AG10803 (cell line): ENCODE measurements at regions not wholly inside any gene's neighbourhood (a gene's known extent, or its start where the extent isn't known, plus 50 kb on each side); places are given as distances from the start of the nearest gene placed in this dataset.
"Not testable (repeated sequence)": the region's sequence is repeated elsewhere in the genome, so short reads cannot be mapped to it uniquely, and the experiment has no call there.

ENCODE experiments used
- DNase-seq: peaks from one replicate; pipeline ENCODE4 v3.0.0; 2010; ENCODE audit warnings: low read depth
- H3K4me3 ChIP-seq: 2 replicates; pipeline ENCODE4 v1.5.1; 2011; ENCODE audit warnings: mild to moderate bottlenecking, low read length, control low read depth
- TF ChIP-seq, protein P1 (sequence below): conservative IDR thresholded peaks from 2 replicates; pipeline ENCODE4 v1.5.1; 2011; ENCODE audit warnings: mild to moderate bottlenecking, low read length, control low read depth, inconsistent platforms

GRCh38 chr10:100625816-100626215 is 90.1 kb downstream of the HIF1AN start:
- no peak overlapping the region for H3K4me3 ChIP-seq
- DNase-seq, result no peak

DNA sequence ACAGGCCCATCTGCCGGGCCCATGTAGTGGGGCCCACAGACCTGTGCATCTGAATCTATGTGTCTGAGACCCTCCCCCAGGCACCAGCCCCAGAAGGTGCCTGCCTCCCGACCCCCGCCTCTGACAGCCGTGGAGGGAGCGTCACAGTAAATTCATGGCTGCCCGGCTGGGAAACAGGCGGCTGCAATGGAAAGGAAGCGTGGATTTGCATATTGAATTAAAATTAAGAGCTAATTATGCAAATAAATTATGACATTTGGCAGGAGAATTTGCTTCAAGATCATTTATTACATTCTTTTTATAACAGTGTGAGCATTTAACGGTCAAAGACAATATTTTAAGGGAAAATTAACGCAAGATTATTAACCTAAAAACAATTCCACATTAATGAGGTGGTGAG is 92.3 kb downstream of the HIF1AN start:
- H3K4me3 ChIP-seq, result no peak overlapping the region
- DNase-seq, result no peak
- TF ChIP-seq, protein P1, sequence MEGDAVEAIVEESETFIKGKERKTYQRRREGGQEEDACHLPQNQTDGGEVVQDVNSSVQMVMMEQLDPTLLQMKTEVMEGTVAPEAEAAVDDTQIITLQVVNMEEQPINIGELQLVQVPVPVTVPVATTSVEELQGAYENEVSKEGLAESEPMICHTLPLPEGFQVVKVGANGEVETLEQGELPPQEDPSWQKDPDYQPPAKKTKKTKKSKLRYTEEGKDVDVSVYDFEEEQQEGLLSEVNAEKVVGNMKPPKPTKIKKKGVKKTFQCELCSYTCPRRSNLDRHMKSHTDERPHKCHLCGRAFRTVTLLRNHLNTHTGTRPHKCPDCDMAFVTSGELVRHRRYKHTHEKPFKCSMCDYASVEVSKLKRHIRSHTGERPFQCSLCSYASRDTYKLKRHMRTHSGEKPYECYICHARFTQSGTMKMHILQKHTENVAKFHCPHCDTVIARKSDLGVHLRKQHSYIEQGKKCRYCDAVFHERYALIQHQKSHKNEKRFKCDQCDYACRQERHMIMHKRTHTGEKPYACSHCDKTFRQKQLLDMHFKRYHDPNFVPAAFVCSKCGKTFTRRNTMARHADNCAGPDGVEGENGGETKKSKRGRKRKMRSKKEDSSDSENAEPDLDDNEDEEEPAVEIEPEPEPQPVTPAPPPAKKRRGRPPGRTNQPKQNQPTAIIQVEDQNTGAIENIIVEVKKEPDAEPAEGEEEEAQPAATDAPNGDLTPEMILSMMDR, result no peak

More at GRCh38 chr10:100625816-100626215, 90.1 kb downstream of the HIF1AN start:
- TF ChIP-seq, protein P1, result no peak

DNA sequence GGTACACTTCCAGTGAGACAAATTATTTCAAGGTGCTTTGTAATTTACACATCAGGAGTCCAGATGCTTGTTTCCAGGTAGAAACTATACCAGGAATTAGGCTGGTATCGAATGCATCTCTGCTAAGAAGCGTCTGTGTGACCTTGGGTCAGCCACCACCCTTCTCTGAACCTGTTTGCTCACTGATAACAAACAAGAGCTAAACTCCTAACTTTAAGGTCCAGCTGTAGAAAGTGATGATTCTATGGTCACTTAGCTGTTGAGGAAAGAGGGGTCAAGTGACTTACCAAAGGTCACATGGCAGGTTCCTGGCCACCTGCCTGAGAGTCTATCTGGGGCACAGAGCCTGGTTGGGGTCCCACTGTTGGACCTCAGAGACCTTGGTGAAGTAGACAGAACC is 95.4 kb downstream of the HIF1AN start:
- no peak overlapping the region for H3K4me3 ChIP-seq
- DNase-seq, result no peak
- TF ChIP-seq, protein P1, result no peak

DNA sequence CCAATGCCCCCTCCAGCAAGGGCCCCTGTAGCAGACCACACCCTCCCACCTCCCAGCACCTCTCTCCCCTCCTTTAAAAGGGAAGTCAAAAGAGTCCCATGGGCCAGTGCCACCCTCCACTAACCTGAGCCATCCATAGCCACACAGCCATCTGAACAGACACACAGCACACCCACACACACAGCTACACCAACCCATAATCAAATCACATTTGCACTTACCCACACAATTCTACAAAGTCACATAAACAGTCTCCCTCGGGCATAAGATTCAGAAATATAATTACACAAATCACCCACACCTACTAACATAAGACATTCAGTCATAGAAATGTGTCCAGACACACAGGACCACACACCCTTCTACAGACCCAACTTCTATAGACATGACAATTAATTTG is 96.3 kb downstream of the HIF1AN start:
- no peak for DNase-seq
- TF ChIP-seq, protein P1, result no peak
- no peak overlapping the region for H3K4me3 ChIP-seq

DNA sequence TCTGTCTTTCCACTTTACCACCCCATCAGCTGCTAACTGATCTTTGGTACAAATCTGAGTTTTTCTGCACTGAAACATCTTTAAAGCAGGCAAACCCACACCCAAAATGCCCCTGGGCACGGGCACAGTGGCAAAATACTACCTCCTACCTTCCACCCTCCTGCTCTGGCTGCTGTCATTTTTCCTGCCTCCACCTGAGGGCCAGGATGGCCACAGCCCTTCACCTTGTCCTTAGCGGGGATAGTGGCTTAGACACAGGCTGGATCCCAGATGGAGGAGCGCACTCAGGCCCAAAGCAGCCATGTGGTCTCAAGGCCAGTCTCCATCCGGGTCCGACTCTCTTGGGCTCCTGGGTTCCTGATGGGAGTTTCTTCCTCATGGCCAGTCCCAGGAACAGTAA is 98.3 kb downstream of the HIF1AN start:
- no peak overlapping the region for H3K4me3 ChIP-seq
- DNase-seq, result no peak
- TF ChIP-seq, protein P1, result no peak

DNA sequence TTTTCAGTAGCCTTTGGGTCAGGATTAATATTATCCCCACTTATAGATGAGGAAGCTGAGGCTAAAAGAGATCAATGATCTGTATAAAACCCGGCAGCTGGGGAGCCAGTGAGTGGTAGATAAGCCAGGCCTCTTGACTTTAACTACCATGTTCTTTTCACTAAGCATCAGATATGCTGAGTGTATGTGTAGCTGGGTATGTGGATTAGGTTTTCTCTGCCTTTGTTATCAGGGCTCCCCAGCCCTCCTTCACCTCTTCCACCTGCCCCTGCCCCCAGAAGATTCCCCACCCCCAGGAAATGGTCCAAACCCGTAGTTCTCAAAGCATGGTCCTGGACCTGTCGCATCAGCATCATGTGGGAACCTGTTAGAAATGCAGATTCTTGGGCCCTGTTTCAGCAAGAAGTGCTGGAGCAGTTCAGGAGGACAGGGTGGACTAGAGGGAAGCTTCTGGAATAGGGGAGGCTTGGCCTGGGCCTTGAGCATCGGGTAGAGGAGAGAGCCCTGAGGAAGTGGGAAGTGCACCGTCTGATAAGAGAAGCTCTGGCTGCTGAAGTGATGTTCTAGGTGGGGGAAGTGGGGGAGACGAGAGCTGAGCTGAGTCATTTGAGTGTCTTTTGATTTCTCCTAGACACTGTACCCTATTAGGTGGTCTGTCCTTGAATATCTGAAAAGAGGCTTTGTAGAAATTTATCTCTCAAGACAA is 101.3 kb downstream of the HIF1AN start:
- TF ChIP-seq, protein P1, result no peak
- no peak overlapping the region for H3K4me3 ChIP-seq
- no peak for DNase-seq

DNA sequence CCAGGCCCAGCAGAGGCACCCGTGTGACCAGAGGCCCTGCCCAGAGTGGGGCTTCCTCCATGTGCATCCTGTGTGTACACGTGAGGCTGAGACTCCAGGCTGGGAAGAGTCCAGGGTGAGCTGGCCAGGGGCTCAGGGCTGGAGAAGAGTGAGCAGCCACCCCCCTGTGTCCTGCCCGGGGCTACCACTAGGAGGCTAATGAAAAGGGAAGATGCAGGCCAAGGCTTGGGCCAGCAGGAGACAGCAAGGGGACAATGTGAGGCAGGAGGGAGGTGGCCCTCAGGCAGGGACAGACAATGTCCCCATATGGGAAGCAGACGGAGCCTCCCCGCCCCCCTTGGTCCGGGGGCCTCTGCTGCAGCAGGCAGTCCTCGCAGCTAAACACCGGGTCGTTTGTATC is 102.0 kb downstream of the HIF1AN start:
- TF ChIP-seq, protein P1, result peak; percentile 36
- no peak overlapping the region for H3K4me3 ChIP-seq
- no peak for DNase-seq

DNA sequence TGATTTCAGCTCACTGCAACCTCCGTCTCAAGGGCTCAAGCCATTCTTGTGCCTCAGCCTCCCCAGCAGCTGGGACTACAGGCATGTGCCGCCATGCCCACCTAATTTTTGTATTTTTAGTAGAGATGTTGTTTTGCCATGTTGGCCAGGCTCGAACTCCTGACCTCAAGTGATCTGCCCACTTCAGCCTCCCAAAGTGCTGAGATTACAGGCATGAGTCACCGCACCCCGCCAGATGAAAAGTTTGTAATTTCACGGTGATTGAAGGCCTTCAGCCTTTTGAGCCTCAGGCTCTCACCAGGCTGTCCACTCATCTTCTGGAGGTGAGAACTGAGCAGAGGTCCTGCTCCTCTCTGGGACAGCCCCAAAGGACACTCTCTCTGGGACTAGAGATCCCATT is 103.2 kb downstream of the HIF1AN start:
- not testable (repeated sequence) for DNase-seq, H3K4me3 ChIP-seq
